ENCODE measurements at regions not wholly inside any gene's neighbourhood (a gene's known extent, or its start where the extent isn't known, plus 50 kb on each side); places are given as distances from the start of the nearest gene placed in this dataset.
"Not testable (repeated sequence)": the region's sequence is repeated elsewhere in the genome, so short reads cannot be mapped to it uniquely, and the experiment has no call there.

DNA sequence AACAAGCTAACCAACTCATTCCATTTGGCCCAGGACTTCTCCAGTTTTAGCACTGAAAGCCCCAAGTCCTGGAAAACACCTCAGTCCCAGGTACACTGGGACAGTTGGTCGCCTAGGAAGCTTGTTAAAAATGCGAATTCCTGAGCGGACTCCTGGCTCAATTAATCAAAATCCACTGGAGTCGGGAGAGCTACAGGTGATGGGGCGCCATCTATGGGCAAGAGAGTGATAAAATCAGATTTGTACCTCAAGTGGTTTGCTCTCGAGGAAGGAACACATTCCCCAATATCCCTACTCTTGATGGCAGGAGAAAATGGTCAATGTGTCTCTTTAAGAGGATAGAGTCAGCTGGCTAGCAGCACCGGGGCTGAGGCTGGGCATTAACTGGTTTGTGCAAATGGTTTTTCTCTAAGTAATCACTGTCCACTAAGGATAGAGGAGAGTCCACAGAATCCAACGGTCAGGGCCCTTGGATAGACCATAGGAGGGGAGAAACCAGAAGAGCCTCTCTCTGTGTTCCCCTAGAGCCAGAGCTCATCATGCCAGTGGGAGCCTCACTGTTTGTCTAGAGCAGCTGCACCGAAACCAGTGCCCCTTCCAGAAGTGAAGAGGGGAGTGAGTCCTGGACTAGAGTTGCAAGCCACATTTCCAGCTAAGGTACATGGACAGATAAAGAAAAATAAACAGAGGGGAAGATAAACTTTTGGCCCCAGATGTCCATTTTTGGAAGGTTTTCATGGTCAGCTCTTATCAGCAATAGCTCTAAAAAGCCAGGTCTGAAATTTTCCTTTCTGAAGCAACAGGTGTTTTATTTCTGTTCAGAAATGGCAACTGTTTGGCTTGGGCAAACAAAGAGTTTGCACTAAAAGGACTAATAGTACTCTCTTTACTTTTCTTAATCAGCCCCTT is 148.5 kb downstream of the TENT5C start:
- DNase-seq = no peak

DNA sequence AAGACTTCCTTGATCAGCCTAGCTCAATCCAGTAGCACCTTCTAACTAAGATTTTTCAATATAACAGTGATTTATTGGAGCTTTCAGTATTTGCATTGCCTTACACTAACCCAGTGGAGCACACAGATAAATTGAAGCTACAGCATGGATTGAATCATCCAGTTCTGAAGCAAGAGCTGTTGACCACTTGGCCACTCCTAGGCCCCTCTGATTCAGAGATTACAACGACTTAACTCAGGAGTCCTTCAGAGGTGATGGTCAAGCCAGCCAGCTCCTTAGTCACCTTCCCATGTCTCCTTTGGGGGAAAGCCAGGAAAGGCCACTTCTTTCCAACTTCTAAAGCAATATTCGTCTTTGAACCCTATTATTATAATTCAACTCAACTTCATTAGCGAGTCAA is 151.8 kb downstream of the TENT5C start:
- DNase-seq = no peak

DNA sequence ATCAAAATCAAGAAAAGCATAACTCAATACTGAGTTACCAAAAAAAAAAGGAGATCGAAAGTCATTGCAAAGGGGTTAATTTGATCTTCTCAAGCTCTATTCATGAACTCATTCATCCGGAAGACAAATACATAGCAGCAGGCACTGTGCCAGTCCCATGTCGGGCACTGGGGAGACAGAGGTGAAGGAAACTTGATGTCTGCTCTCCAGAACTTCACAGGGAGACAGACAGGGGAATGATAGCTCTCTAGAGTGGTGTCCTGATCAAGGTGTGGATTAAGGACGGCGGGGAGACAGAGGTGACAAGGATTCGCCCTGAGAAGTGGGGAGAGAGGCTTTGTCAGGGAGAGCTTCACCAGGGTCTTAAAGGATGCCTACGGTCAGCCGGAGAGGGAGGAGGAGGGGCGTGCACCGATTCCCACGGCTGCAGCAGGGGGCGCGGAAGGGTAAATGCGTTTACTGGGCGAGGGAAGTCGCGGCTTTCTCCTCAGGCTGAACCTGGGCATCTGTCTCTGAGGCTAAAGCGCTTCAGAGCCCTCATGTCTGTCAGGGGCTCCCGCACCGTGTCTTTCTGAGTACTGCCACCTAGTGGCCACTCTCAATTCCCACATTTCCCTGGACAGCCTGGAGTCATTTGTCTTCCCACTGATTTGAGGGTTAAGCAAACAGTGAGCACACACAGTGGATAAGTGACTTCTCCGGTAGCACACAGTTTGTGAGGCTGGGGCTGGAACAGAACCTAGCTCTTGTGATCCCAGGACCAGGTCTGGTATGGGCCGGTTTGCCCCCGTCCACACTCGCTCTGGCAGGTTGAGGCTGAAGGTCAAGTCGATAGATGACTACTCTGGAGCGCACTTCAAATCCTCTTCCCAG is 152.8 kb downstream of the TENT5C start:
- DNase-seq = peak; percentile 77

DNA sequence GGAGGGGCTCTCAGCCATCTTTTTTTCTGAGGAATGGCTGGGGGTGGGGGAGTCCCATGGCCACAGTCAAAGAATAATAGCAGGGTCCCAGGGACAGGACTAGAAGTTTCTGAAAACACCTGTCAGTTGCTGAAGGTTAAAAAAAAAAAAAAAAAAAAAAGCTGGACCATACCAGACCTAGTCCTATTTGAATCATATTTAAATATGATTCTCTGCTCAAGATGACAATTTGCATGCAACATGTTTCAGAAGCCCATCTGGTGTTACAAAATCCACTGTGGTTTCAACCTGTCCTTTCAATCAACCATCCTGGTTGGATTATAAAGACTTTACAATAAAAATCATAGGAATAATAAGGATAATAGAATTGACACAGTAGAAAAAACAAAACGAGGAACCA is 153.7 kb downstream of the TENT5C start:
- DNase-seq = no peak

DNA sequence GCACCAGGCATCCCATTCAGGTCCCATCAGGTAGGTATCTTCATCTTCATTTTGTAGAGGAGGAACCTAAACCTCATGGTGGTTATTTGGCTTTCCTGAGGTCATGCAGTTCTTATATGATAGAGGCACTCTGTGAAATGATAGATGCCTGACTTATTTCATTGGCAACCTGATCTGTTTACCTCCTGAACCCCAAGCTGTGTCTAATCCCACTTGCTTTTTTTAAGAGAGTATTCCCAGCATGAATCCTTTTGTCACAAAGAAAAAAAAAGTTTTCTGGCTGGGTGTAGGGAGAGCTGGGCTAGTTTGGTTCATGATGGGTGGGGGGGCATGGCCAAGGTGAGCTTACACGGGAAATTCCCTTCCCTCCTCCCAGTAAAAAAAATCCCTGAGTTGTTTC is 154.2 kb downstream of the TENT5C start:
- DNase-seq = no peak

DNA sequence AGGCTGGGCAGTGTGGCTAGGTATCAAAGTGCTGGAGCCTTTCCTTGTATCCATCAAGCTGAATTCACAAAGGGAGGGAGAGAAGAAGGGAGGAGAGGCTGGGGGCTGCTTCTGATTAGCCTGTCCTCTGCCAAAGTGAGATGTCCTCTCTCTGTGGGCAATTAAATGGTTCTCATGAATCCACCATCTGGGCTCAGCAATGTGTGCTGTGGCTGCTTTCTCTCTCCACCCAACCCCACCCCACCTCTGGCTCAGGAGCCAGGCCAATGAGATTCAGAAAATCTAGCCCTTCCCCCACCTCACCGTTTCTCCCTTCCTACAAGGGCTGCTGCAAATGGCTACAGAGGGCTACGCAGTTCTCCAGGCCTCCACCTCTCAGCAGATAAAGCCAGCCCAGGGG is 154.6 kb downstream of the TENT5C start:
- no peak for DNase-seq

DNA sequence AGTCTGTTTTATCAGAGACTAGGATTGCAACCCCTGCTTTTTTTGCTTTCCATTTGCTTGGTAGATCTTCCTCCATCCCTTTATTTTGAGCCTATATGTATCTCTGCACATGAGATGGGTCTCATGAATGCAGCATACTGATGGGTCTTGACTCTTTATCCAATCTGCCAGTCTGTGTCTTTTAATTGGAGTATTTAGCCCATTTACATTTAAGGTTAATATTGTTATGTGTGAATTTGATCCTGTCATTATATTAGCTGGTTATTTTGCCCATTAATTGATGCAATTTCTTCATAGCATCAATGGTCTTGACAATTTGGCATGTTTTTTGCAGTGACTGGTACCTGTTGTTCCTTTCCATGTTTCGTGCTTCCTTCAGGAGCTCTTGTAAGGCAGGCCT is 161.7 kb downstream of the GDAP2 start:
- not testable (repeated sequence) for DNase-seq

DNA sequence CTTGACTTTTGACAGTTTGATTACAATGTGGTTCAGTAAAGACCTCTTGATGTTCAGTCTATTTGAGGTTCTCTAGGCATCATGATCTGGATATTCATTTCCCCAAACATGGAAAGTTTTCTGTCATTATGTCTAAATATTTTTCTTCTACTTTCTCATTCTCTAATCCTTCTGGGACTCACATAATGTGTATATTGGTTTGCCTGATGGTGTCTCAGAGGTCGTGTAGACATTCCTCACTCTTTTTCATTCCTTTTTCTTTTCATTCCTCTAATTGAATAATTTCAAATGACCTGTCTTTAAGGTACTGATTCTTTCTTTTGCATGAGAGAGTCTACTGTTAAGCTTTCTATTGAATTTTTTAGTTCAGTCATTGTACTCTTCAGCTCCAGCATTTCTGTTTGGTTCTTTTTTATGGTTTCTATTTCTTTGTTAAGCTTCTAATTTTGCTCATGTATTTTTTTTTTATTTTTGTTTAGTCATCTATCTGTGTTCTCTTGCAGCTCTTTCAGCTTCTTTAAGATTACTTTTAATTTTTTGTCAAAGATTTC is 158.4 kb downstream of the GDAP2 start:
- no peak for DNase-seq

DNA sequence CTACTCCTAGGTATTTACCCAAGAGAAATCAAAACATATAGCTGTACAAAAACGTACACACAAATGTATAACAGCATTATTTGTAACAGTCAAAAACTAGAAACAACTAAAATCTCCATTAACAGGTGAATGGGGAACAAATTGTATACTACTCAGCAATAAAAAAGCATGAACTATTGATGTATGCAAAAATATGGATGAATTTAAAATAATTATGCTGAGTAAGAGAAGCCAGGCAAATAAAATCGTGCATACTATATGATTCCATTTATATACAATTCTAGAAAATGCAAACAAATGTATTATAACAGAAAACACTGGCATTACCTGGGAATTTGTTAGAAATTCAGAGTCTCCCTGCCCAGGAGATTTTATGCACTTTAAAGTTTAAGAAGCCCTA is 150.1 kb downstream of the GDAP2 start:
- DNase-seq = no peak

DNA sequence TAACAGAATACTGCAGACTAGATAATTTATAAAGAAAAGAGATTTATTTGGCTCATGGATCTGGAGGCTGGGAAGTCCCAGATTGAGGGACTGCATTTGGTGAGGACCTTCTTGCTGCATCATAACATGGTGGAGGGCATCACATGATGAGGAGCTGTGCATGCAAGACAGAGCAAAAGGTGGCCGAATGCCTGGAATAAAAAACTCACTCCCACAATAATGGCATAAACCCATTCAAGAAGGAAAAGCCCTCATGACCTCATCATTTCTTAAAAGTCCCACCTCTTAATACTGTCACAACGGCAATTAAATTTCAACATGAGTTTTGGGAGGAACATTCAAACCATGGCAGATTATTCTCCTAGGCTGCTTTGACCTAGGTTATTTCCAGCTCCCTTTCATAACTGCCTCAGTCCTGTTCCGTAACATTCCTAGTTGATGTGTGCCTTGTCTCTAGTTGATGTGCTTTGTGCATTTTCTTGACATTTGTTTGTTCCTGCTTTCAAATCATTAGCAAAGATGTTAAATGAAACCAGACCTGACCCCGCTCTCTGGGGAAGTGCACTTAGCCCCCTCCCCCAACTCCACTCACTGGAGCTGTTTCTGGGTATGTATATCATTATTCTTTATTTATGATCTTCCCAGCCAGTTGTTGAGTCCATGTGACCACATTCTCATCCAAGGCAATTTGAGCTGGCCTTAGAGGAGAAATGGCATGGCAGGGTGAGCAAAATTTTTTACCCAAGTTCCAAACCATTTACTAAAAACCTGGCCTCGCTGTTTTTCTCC is 148.5 kb downstream of the GDAP2 start:
- no peak for DNase-seq

DNA sequence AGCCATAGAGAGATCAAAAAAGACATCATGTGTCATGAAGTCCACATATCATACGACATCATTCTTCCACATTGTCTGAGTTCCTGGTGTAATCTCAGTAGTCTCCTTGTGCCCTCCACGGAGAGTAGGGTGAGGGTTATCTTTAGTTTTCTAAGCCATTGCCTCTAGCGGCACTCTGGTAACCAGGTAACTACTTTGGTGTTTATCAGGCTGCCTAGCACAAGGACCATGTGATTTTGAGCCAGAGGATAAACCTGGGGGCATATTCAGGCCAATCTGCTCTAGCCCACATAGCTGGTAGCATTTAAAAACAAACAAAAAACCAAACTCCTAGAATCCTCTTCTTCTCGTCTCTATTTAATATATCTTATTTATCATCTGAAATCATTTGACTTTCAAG is 147.4 kb downstream of the GDAP2 start:
- no peak for DNase-seq

DNA sequence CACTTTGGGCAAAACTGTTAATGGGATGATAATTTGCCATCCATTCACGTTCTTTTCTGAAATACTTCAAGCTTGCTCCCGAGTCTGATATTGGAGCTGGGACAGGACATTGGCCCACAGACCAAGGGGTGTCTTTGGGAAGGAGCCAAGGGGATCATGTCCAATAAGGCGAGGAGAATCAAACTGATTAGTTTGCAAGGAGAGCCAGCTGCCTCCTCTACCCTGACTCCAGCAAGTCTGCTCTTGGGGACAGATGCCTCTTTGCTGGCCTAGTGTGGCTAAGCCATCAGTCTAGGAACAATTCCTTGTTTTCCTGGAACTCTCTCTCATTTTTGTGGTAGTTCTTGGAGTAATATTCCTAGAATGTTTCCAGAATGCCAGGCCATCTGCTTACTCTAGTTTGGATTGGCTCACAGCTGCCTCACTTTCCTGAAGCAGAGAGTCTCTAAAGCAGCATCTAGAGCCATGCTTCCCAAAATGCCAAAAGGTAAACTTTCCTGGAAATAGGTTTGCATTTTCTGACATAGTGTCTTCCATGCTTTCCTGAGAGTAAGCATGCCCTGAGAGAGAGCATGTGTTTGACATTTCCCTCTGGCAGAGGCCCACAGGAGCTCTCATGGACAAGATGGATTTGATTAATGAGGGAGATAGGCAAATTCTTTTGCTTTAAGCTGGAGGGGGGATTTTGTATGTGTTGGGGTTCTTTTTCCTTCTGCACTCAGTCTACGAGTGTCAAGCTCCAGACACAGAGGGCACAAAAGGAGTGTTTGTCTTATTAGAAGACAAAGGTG is 145.6 kb downstream of the GDAP2 start:
- DNase-seq = no peak

DNA sequence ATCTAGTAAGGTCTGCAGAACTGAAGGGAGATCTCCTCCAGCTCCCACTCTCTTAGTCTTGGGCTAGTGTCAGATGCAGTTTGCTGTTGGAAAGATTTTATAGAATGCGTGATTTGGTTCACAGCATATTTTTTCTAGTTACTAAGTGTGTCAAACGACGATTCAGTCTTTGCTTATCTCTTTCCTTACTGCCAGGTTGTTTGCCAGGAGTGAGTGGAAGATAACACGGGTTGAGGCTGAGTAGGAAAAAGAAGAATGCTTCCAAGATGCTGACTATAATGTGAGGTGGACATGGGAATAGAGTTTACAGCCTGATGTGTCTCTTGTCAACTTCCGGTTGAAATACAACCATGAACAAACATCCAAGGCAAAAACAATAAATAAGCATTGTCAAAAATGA is 141.4 kb downstream of the GDAP2 start:
- no peak for DNase-seq

DNA sequence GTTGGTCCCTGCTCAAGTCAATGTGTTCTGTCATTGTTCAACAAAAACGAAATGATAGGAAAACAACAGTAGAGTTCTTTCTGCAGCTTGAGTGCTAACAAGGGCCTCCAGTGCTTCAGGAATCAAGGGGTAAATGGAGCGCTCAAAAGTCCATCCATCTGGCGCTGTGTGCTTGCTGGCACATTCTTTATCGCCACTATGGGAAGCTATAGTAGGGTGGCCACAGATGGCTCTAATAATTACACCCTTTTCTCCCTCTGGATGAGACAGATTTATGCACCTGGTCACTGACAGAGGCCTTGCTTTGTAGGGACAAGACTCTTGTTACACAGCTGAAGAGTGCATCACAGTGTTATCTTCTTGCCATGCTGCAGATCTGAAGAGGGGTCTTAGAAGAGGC is 136.0 kb downstream of the GDAP2 start:
- no peak for DNase-seq

DNA sequence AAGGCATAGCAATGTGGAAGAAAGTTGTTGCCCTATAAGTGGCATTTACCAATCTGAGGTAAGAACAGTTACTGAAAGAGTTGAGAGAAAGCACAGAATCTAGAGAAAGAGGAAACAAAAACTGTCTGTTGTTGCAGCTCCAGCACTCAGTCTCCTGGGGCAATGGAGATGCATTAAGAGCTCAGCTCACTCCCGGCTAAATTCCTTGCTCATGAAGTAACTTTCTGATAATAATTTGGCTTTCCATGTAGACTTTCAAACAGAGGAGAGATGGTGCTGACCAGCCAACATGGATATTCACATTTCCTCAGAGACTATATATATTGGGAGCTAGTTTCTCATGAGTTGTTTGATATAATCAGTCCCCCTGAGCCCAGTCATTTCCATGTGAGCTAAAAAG is 135.3 kb downstream of the GDAP2 start:
- DNase-seq = no peak

DNA sequence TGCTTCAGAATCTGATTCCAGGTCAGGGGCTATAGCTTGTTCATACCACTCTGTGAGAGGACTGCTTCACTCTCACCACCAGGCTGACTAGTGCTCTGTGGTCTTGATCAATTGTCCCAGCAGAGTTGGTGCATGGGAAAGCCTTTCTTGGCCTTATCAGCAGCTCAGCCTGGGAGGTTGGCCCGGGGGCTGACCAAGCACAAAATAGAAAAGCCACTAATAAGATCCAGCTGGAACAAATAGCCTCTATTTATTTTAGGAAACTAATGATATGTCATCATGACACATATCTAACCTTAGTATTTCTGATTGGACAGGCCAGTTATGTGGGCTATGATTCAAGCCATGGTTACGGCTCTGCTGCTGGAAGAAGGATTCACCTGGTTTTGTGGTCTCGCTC is 134.2 kb downstream of the GDAP2 start:
- DNase-seq = no peak

DNA sequence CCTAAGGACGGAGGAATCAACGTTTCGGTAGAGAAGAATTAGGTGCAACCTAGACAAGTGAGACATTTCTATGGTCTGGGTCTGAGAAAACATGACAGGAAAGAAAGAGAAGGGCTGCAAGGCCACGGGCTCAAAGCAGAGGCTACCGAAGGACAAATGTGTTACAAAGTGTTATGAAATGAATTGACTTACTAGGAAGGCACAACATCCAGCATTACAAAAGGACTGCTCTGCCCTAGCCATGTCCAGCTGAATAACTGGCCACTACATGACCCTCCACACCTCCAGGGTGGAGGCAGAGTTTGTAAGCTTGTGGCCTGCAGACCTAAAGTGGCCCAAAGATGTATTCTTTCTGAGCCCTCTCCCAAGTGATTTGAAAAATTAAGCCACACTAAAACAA is 133.6 kb downstream of the GDAP2 start:
- no peak for DNase-seq

DNA sequence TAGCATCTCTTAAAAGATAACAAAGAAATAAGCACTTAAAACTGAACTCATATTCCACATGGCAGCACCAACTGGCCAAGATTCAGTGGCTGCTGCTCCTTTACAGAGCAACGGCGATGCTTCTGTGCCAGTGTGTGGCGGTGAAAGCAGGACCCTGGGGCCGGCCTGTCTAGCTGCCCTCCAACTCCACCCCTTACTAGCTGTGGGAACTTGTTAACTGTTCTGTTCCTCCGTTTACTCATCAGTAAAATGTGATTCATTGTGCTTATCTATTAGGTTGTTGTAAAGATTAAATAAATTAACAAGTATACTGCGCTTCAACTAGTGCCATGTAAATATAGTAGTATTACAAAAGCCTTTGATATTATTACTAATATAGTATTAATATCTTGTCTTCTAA is 133.2 kb downstream of the GDAP2 start:
- DNase-seq = no peak

DNA sequence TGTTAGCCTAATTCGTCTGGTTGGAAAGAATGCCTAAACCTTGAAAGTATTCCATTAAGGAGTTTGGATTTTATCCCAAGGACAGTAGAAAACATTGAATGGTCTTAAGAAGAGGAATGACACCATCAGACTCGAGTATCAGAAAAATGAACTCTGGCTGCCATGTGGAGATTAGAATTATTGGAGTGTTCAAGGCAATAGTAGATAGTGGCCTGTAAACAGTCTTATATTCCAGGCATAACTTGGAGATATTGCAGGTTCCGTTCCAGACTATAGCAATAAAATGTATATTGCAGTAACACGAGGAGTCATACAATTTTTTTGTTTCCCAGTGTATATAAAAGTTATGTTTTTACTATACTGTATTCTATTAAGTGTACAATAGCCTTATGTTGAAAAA is 130.9 kb downstream of the GDAP2 start:
- no peak for DNase-seq

DNA sequence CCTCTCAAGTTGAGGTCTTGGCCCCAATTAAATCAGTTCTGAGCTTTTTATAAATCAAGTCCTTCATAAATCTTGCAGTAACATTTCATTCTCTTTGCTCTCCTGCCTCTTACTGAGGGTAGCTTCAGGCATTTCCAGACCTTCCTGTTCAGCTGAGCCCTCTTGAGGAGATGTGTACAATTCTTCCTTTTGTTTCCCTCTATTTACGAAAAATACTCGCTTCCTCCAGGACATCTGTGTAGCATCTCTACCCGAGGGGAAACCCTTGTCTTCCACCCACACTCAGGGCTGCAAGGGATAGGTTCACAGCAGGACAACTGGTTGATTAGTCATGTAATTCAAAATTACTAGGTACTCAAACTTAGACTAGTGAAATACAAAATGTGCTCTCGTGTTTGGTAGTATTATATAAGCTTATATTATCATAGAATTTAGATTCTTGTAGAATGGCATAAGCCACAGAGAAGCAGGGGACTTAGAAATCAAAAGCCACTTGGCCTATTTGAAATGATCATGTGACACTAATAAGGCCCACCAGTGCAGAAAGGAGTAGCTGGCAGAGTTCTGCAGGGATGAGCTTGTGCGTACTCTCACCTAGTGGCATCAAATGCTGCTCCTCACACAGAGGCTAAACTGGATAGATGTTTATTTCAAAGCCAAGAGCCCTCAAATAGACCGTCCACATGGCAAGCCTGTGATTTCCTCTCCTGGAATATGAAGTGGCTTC is 126.7 kb downstream of the GDAP2 start:
- no peak for DNase-seq

DNA sequence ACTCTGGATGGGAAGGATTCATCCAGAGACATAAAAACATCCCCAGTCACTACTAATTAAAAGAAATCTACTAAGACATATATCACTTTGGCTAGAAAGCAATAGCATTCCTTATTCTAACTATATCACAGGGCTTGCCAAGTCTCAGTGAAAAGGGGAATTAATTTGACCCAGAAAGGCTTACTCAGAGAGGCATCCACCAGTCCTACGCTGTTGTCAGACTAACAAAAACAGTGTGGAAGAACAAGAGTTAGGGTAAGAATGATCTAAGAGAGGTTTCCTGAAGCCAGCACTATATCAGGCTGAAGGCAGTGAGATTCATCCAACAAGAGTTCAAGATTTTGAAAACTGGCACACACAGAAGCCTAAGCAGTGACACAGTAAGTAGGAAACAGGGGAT is 126.1 kb downstream of the GDAP2 start:
- DNase-seq = no peak

Data from activated CD8-positive, alpha-beta memory T cell treated with anti-CD3 and anti-CD28 coated beads, Interleukin-2, amount 50 U/mL, for 48 hours (primary cell).